Lower leg skin (tissue), 3 donors: ENCODE measurements at regions not wholly inside any gene's neighbourhood (a gene's known extent, or its start where the extent isn't known, plus 50 kb on each side); places are given as distances from the start of the nearest gene placed in this dataset.

ENCODE experiments used
- CTCF ChIP-seq, 3 donors: fragments of 450-650 bp; IDR thresholded peaks; one replicate each; pipeline ENCODE4 v1.5.1; 2016; ENCODE audit warnings: antibody characterized with exemption in 3 of 3, mild to moderate bottlenecking in 3 of 3, moderate library complexity in 2 of 3
- POLR2A ChIP-seq, 2 donors: fragments of 450-650 bp; IDR thresholded peaks; one replicate each; pipeline ENCODE4 v1.6.1; 2016 to 2017; ENCODE audit warnings: antibody characterized with exemption in 2 of 2, mild to moderate bottlenecking in 1 of 2, moderate library complexity in 1 of 2

GRCh38 chr13:73421310-73421912, 362.6 kb downstream of the KLF5 start:
- TF ChIP-seq CTCF (IDR thresholded peaks at IDR 0.05) (no peak), POLR2A (IDR thresholded peaks at IDR 0.05) (no peak)
